Neutrophil (primary cell): ENCODE measurements at regions not wholly inside any gene's neighbourhood (a gene's known extent, or its start where the extent isn't known, plus 50 kb on each side); places are given as distances from the start of the nearest gene placed in this dataset.

ENCODE experiments used
- H3K27ac ChIP-seq: fragments of 200-600 bp; sonication (generic); 2 replicates; pipeline ENCODE4 v1.5.1; 2016; ENCODE audit warnings: mild to moderate bottlenecking, moderate library complexity
- H3K27me3 ChIP-seq: fragments of 200-600 bp; sonication (generic); 2 replicates; pipeline ENCODE4 v1.6.0; 2016; ENCODE audit warnings: mild to moderate bottlenecking
- H3K36me3 ChIP-seq: fragments of 200-600 bp; sonication (generic); 2 replicates; pipeline ENCODE4 v1.5.1; 2017
- H3K4me1 ChIP-seq, 2 experiments: fragments of 200-600 bp in 1 of 2; sonication (generic) in 1 of 2; 1 replicate in 1 of 2; 2 replicates in 1 of 2; pipeline versions ENCODE4 v1.5.1 to v1.6.1; 2013 to 2016; ENCODE audit warnings: low read depth in 1 of 2, low read length in 1 of 2, mild to moderate bottlenecking in 1 of 2, moderate library complexity in 1 of 2; ENCODE audit not compliant: control insufficient read depth in 1 of 2, insufficient read depth in 1 of 2
- H3K4me3 ChIP-seq, 2 experiments: fragments of 200-600 bp in 1 of 2; sonication (generic) in 1 of 2; 1 replicate in 1 of 2; 2 replicates in 1 of 2; pipeline ENCODE4 v1.5.1; 2013 to 2016; ENCODE audit warnings: low read depth in 1 of 2, low read length in 1 of 2, mild to moderate bottlenecking in 1 of 2, moderate library complexity in 1 of 2
- H3K9me3 ChIP-seq: fragments of 200-600 bp; sonication (generic); 2 replicates; pipeline ENCODE4 v1.5.1; 2016
- TF ChIP-seq, protein P1 (sequence below): fragments of 200-600 bp; sonication (generic); IDR thresholded peaks from 2 replicates; pipeline ENCODE4 v1.5.1; 2016; ENCODE audit warnings: antibody characterized with exemption

DNA sequence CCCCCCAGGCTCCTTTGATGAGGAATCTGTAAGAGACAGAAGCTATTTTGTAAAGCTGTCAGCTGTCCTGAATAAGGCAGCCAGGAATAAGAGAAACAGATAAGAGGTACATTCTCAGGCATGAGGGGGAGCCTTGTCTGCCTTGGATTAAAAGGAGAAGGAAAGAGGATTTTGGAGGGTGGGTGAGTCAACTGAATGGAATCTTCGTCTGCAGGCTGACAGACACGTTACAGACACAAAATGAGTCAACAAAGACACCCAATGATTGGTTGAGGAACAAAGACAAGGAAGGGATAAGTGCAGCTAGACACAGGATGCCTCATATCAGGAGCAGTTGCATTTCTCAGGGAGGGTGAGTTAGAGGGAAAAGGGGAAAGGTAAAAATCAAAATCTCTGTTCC is 162.5 kb downstream of the OLFM4 start:
- no peak overlapping the region for H3K4me3 ChIP-seq
- H3K9me3 ChIP-seq, result no peaks in the 10 kb centered on the region
- peaks cover 82% of the 10 kb centered on the region for H3K27me3 ChIP-seq
- TF ChIP-seq, protein P1, sequence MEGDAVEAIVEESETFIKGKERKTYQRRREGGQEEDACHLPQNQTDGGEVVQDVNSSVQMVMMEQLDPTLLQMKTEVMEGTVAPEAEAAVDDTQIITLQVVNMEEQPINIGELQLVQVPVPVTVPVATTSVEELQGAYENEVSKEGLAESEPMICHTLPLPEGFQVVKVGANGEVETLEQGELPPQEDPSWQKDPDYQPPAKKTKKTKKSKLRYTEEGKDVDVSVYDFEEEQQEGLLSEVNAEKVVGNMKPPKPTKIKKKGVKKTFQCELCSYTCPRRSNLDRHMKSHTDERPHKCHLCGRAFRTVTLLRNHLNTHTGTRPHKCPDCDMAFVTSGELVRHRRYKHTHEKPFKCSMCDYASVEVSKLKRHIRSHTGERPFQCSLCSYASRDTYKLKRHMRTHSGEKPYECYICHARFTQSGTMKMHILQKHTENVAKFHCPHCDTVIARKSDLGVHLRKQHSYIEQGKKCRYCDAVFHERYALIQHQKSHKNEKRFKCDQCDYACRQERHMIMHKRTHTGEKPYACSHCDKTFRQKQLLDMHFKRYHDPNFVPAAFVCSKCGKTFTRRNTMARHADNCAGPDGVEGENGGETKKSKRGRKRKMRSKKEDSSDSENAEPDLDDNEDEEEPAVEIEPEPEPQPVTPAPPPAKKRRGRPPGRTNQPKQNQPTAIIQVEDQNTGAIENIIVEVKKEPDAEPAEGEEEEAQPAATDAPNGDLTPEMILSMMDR, result no peak
- no peaks in the 10 kb centered on the region for H3K4me1 ChIP-seq
- no peak overlapping the region for H3K27ac ChIP-seq
- no peaks in the 10 kb centered on the region for H3K36me3 ChIP-seq

DNA sequence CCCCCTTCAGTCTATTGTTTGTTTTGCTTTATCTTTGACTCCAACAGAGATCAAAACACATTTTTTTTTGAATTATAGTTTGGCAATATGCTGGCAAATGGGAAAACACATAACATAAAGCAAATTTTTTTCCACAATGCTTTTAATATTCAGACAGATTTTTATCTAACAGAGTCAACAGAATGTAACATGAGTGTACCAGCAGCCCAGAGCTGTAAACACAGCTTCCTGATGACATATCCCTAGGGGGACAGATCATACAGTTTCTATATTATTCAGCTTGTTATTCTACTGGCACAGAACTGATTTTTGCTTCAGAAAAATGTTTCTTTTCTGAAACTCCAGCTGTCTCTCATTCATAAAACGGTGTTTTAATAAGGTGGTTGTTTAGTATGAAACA is 168.8 kb downstream of the OLFM4 start:
- Histone ChIP-seq H3K9me3 (no peaks in the 10 kb centered on the region), H3K4me1 (peaks cover 0 to 4% of the 10 kb centered on the region in 2 experiments), H3K27me3 (peaks cover 83% of the 10 kb centered on the region), H3K36me3 (no peaks in the 10 kb centered on the region), H3K27ac (no peak overlapping the region), H3K4me3 (no peak overlapping the region)
- TF ChIP-seq, protein P1, result no peak

DNA sequence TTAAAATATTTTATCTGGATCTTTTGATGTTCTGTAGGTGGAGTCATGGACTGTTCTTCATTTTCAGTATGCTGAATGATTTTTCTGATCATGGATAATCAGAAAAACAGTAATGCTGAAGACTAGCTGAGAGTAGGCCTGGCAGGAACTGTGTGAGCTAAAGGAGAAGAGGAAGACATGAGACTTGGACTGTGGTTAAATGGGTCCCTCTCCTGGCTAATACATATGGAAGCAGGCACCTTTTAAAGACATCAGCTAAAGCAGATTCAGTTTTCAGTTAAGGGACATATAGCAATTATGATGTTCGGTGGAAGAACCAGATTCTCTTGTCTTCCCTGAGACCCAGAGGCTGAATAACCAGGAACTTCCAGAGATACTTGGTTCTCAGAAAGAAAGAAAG is 169.4 kb downstream of the OLFM4 start:
- TF ChIP-seq, protein P1, result no peak
- Histone ChIP-seq H3K4me3 (no peak overlapping the region), H3K27me3 (peaks cover 83% of the 10 kb centered on the region), H3K36me3 (no peaks in the 10 kb centered on the region), H3K9me3 (no peaks in the 10 kb centered on the region), H3K27ac (no peak overlapping the region), H3K4me1 (peaks cover 0 to 4% of the 10 kb centered on the region in 2 experiments)

DNA sequence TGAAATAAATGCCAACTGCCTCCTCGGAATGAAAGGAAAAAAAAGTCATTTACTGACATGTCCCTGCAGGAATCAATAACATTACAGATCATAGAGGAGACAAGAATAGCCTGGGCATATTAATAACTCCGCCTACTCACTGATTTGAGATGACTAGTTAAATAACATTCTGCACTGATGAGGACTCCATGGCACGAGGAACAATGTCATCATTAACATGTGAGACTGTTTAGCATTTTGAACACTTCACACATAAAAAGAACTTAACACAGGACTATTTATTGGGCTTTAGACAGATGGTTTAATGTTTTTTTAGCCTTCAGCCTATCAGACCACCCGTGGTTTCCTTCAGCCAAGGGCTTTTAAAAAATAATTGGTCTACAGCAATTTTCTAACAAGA is 170.1 kb downstream of the OLFM4 start:
- no peaks in the 10 kb centered on the region for H3K9me3 ChIP-seq
- H3K4me3 ChIP-seq, result no peak overlapping the region
- TF ChIP-seq, protein P1, result no peak
- H3K4me1 ChIP-seq, result peaks cover 0 to 4% of the 10 kb centered on the region in 2 experiments
- H3K27ac ChIP-seq, result no peak overlapping the region
- H3K27me3 ChIP-seq, result peaks cover 90% of the 10 kb centered on the region
- H3K36me3 ChIP-seq, result no peaks in the 10 kb centered on the region

DNA sequence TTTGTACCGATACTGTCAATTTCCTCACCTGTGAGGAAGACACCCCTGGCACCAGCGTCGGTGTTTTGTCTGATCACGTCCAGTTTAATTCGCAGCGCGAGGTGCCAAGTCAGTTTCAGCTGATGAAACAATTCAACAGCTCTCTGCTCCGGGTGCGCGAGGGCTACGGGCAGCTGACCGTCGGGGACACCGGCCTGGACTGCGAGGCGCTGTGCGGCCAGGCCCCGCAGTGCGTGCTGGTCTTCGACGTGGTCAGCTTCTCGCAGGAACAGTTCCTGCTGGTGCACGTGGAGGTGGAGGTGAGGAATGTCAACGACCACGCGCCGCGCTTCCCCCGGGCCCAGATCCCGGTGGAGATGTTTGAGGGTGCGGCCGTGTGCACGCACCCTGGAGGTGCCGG is 171.5 kb downstream of the OLFM4 start:
- Histone ChIP-seq H3K4me3 (no peak overlapping the region), H3K9me3 (no peaks in the 10 kb centered on the region), H3K4me1 (peaks cover 0 to 4% of the 10 kb centered on the region in 2 experiments), H3K36me3 (no peaks in the 10 kb centered on the region), H3K27me3 (peaks cover 95% of the 10 kb centered on the region), H3K27ac (no peak overlapping the region)
- TF ChIP-seq, protein P1, result no peak
